ENCODE measurements at regions not wholly inside any gene's neighbourhood (a gene's known extent, or its start where the extent isn't known, plus 50 kb on each side); places are given as distances from the start of the nearest gene placed in this dataset.

- H3K9me2 ChIP-seq (replicated peaks; ENCODE audit: insufficient read depth, low read length) = no peaks in the 10 kb centered on the region
- no peaks in the 10 kb centered on the region for H3K4me1 ChIP-seq (ENCODE audit: low read length)
- DNase-seq = no peak
- H3K79me2 ChIP-seq (ENCODE audit: low read length) = no peaks in the 10 kb centered on the region
- H3K27ac ChIP-seq (ENCODE audit: low read length) = no peak overlapping the region
- no peaks in the 10 kb centered on the region for H3K9me3 ChIP-seq (replicated peaks; ENCODE audit: insufficient read depth, low read length)
- H3F3A ChIP-seq (ENCODE audit: insufficient read depth, low read length) = no peaks in the 10 kb centered on the region
- H3K36me3 ChIP-seq (replicated peaks; ENCODE audit: insufficient read depth, low read length) = no peaks in the 10 kb centered on the region
- no peak overlapping the region for H3K4me2 ChIP-seq (ENCODE audit: low read depth, low read length)
- H3K27me3 ChIP-seq (replicated peaks; ENCODE audit: insufficient read depth, low read length) = peaks cover 19% of the 10 kb centered on the region; the same call in 1 of the 2 replicates
- no peak overlapping the region for H3K4me3 ChIP-seq (ENCODE audit: low read length)
- H2AFZ ChIP-seq (ENCODE audit: low read length) = no peak overlapping the region
- H3K9ac ChIP-seq (ENCODE audit: low read length) = no peak overlapping the region
- TF ChIP-seq CTCF (IDR thresholded peaks at IDR 0.05; ENCODE audit: low read length) (no peak), EZH2phosphoT487 (IDR thresholded peaks at IDR 0.05; ENCODE audit: low read length) (no peak), EZH2 (optimal IDR thresholded peaks at IDR 0.05; ENCODE audit: low read depth, low read length) (no peak)
- no peaks in the 10 kb centered on the region for H4K20me1 ChIP-seq (ENCODE audit: insufficient read depth, low read length)
These were observed 259.4 kb upstream of the ID2 start for GRCh38 chr2:8422450-8422800.

- Histone ChIP-seq H3K9me2 (replicated peaks; ENCODE audit: insufficient read depth, low read length) (no peaks in the 10 kb centered on the region), H3K27me3 (replicated peaks; ENCODE audit: insufficient read depth, low read length) (peaks cover 14% of the 10 kb centered on the region; the same call in 1 of the 2 replicates), H3K79me2 (ENCODE audit: low read length) (no peaks in the 10 kb centered on the region), H3K9ac (ENCODE audit: low read length) (no peak overlapping the region), H3K4me3 (ENCODE audit: low read length) (no peak overlapping the region), H3K27ac (ENCODE audit: low read length) (no peak overlapping the region), H2AFZ (ENCODE audit: low read length) (no peak overlapping the region), H4K20me1 (ENCODE audit: insufficient read depth, low read length) (no peaks in the 10 kb centered on the region), H3K4me2 (ENCODE audit: low read depth, low read length) (no peak overlapping the region), H3F3A (ENCODE audit: insufficient read depth, low read length) (no peaks in the 10 kb centered on the region), H3K36me3 (replicated peaks; ENCODE audit: insufficient read depth, low read length) (no peaks in the 10 kb centered on the region), H3K9me3 (replicated peaks; ENCODE audit: insufficient read depth, low read length) (no peaks in the 10 kb centered on the region), H3K4me1 (ENCODE audit: low read length) (no peaks in the 10 kb centered on the region)
- TF ChIP-seq CTCF (IDR thresholded peaks at IDR 0.05; ENCODE audit: low read length) (no peak), EZH2phosphoT487 (IDR thresholded peaks at IDR 0.05; ENCODE audit: low read length) (no peak), EZH2 (optimal IDR thresholded peaks at IDR 0.05; ENCODE audit: low read depth, low read length) (no peak)
- no peak for DNase-seq
These were observed 256.6 kb upstream of the ID2 start for GRCh38 chr2:8424997-8425900.

GRCh38 chr2:8426550-8426949, 255.3 kb upstream of the ID2 start:
- Histone ChIP-seq H3K9ac (ENCODE audit: low read length) (no peak overlapping the region), H3K4me1 (ENCODE audit: low read length) (no peaks in the 10 kb centered on the region), H3K36me3 (replicated peaks; ENCODE audit: insufficient read depth, low read length) (no peaks in the 10 kb centered on the region), H3K79me2 (ENCODE audit: low read length) (no peaks in the 10 kb centered on the region), H2AFZ (ENCODE audit: low read length) (no peak overlapping the region), H3K27ac (ENCODE audit: low read length) (no peak overlapping the region), H3F3A (ENCODE audit: insufficient read depth, low read length) (no peaks in the 10 kb centered on the region), H4K20me1 (ENCODE audit: insufficient read depth, low read length) (no peaks in the 10 kb centered on the region), H3K9me3 (replicated peaks; ENCODE audit: insufficient read depth, low read length) (no peaks in the 10 kb centered on the region), H3K27me3 (replicated peaks; ENCODE audit: insufficient read depth, low read length) (0 out of 2 replicates have a peak, but pooled peaks cover 4% of the 10 kb centered on the region), H3K4me2 (ENCODE audit: low read depth, low read length) (no peak overlapping the region), H3K9me2 (replicated peaks; ENCODE audit: insufficient read depth, low read length) (no peaks in the 10 kb centered on the region), H3K4me3 (ENCODE audit: low read length) (no peak overlapping the region)
- no peak for DNase-seq
- TF ChIP-seq EZH2 (optimal IDR thresholded peaks at IDR 0.05; ENCODE audit: low read depth, low read length) = no peak
- TF ChIP-seq EZH2phosphoT487 (IDR thresholded peaks at IDR 0.05; ENCODE audit: low read length) = no peak
- TF ChIP-seq CTCF (IDR thresholded peaks at IDR 0.05; ENCODE audit: low read length) = no peak
